ENCODE measurements at regions not wholly inside any gene's neighbourhood (a gene's known extent, or its start where the extent isn't known, plus 50 kb on each side); places are given as distances from the start of the nearest gene placed in this dataset.

DNA sequence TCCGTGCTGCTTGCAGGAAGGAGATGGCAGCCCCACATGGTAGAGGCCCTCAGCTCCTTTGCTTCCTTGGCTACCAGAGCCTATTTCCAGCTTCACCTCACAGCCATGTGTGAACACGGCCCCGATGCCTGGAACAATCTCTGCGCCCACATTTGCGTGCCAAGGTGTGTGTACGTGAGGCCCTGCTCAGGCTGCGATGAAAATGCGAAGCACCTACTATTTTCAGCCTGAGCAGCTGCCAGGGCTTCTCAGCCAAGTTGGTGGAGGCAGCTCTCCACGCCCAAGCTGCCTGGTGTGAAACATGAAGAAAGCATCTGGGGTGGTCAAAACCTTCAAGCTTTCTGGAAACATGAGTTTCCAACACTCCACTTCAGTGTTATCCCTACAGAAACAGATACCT, 177.8 kb upstream of the EGLN3 start:
- TF ChIP-seq, protein P1, sequence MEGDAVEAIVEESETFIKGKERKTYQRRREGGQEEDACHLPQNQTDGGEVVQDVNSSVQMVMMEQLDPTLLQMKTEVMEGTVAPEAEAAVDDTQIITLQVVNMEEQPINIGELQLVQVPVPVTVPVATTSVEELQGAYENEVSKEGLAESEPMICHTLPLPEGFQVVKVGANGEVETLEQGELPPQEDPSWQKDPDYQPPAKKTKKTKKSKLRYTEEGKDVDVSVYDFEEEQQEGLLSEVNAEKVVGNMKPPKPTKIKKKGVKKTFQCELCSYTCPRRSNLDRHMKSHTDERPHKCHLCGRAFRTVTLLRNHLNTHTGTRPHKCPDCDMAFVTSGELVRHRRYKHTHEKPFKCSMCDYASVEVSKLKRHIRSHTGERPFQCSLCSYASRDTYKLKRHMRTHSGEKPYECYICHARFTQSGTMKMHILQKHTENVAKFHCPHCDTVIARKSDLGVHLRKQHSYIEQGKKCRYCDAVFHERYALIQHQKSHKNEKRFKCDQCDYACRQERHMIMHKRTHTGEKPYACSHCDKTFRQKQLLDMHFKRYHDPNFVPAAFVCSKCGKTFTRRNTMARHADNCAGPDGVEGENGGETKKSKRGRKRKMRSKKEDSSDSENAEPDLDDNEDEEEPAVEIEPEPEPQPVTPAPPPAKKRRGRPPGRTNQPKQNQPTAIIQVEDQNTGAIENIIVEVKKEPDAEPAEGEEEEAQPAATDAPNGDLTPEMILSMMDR (conservative IDR thresholded peaks at IDR 0.05): no peak
- no peak overlapping the region for H3K27ac ChIP-seq

DNA sequence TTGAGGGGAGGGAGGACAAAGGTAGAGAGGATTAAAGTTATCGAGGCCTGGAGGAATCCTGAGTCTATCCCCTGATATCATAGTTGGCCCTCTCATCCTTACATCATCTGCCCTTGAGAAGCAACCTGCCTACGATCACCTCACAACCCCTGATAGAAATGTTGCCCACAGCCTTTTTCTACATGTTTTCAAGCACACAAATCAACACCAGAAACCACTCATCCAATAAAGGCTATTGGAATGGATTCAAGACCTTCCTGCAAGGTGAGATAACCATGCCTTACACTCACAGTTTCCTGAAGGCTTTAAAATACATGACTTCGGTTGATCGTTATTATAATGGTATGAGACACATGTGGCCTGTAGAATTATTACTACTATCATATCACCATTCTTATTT, 175.7 kb upstream of the EGLN3 start:
- H3K27ac ChIP-seq: no peak overlapping the region
- TF ChIP-seq, protein P1 (conservative IDR thresholded peaks at IDR 0.05): no peak

DNA sequence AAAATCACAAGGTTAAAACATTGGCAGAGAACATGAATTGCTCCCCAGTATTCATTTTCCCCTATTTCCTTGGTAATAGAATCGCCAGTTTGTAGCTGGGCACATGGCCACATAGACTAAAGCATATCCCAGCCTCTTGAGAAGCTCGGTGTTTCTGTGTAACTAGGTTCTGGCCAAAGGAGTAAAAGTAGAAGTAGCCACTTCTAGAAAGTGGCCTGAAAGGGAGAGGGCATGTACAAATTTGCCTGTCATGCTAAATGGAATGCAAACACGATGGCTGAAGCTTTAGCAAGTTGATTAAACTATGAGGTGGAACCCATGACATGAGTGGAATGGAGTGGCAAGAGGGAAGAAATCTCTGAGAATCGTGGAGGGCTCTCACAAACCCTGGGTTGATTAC, 173.7 kb upstream of the EGLN3 start:
- TF ChIP-seq, protein P1 (conservative IDR thresholded peaks at IDR 0.05): no peak
- H3K27ac ChIP-seq: no peak overlapping the region

DNA sequence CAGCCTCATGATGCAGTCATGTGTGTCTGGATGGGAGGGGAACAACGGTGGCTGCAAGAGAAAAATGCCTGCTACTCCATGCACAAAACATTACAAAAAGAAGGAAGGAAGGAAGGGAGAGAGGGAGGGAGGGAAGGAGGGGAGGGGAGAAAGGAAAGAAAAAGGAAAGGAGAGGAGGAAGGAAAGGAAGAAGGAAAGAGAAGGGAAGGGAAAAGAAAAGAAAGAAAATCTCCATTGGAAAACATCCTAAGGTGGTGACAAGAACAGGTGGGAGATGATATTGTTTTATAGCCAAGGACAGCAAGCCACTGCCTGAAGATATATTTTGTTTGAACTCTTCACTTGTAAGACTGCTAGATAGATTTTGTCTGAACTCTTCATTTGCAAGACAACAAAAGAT, 171.8 kb upstream of the EGLN3 start:
- TF ChIP-seq, protein P1 (conservative IDR thresholded peaks at IDR 0.05): no peak
- no peak overlapping the region; the same call in 1 of the 2 replicates for H3K27ac ChIP-seq

DNA sequence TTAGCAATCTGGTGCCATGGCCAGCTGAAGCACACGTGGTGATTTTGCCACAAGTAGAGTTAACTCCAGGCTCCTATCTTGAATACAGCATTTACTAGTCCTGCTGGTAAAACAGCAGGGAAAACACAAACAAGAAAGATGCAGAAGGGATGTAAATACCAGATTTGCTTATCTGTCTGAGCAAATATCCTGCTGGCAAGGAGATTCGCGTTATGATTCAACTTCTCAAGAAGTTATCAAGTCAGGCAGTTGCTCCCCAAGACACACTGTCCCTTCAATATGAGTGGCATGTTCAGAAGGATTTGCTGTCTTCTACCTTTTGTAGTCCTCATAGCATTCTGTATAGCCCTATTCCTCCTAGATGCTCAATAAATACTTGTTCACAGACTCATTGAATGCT, 171.2 kb upstream of the EGLN3 start:
- peak overlapping the region; percentile 20; the same call in 1 of the 2 replicates for H3K27ac ChIP-seq
- TF ChIP-seq, protein P1 (conservative IDR thresholded peaks at IDR 0.05): no peak

DNA sequence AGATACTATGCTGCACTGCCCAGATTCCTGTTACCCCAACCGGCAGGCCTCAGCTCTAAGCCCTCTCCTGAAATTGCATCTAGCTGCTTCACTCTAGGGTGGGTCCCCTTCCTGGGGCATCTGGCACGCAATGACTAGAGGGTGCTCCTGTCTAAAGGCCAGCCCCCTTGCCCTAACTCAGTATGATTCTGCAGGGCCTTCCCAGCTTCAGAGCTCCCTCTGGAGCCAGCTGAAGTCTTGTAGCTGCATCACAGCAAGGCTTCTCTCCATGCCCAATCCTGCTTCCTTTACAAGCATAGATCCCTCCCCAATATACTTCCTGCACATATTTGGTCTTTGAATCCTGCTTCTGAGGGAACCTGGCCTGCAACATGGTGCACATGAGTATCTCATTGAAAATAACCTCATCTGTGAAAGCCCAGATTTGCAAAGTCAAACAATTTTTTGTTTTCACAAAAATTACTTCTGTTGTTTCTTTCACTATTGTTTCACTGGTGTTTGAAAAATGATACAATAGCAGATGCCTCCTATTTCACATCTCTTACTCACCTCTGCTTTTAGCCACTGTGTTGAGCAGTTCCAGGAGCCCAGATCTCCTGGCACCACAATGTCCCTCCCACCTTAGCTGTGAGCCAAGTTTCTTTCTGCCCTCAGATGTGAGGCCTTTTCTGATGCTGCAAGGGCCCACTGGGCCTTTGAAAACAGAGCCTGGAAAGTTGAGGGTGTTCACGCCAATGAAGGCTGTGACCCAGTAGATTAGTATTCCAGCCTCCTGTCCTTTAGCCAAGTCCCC, 169.5 kb upstream of the EGLN3 start:
- TF ChIP-seq, protein P1 (conservative IDR thresholded peaks at IDR 0.05): no peak

DNA sequence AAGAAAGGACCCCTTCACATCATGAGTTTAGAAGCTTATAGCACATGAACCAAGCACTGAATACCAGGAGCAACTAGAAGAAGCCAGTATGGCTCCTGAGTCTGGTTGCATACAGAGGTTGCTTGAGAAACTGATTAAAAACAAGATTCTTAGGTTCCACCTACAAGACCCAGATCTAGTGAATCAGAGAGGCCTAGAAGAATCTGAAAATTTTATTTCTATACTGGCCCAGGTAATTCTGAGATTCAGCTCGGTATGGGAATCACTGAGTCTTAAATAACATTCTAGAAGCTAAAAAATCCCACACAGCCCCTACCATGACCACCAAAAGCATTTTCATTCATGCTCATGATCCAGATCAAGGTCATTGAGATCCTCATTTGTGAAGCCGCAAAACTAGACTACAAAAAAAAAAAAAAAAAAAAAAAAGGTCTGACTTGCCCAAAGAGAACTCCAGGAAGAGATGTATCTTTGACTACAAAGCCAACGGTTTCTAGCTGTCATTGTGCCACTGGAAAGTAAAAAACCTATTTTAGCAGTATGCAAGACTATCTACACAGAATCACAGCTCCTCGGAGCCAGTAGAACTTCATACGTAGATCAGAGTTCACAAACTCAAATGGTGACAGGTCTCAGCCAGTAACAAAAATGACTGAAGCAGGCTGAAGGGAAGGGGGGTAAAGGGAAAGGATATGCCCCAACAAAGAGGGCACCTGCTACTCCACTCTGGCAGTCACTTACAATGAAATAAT, 168.4 kb upstream of the EGLN3 start:
- no peak overlapping the region for H3K27ac ChIP-seq
- TF ChIP-seq, protein P1 (conservative IDR thresholded peaks at IDR 0.05): no peak

More for the DNA sequence above, 169.5 kb upstream of the EGLN3 start:
- H3K27ac ChIP-seq: no peak overlapping the region; the same call in 1 of the 2 replicates

Data from VCaP (cell line).